Right renal cortex interstitium (tissue), 3 donors: ENCODE measurements at regions not wholly inside any gene's neighbourhood (a gene's known extent, or its start where the extent isn't known, plus 50 kb on each side); places are given as distances from the start of the nearest gene placed in this dataset.
"Not testable (repeated sequence)": the region's sequence is repeated elsewhere in the genome, so short reads cannot be mapped to it uniquely, and the experiment has no call there.

Source experiments
- DNase-seq, 3 donors: peaks; one replicate each; pipeline ENCODE4 v3.0.0-alpha.2; 2013; ENCODE audit warnings: low read depth in 3 of 3, low spot score in 2 of 3

- DNase-seq, result no peak
Observed at GRCh38 chr7:80082213-80082612, 52.4 kb upstream of the GNAI1 start.

GRCh38 chr7:80078886-80079285 is 55.7 kb upstream of the GNAI1 start:
- DNase-seq, result no peak

- no peak for DNase-seq
Observed at GRCh38 chr7:80078159-80078731, 56.4 kb upstream of the GNAI1 start.

- no peak for DNase-seq
Observed at GRCh38 chr7:80070391-80070790, 64.2 kb upstream of the GNAI1 start.

GRCh38 chr7:80066639-80067038 is 68.0 kb upstream of the GNAI1 start:
- no peak for DNase-seq

- DNase-seq, result no peak
Observed at GRCh38 chr7:80063834-80064233, 70.8 kb upstream of the GNAI1 start.

- DNase-seq, result peak; percentile 29 to 41 (median 33)
Observed at GRCh38 chr7:80060218-80060806, 74.3 kb upstream of the GNAI1 start.

- no peak for DNase-seq
Observed at GRCh38 chr7:80057488-80057887, 77.1 kb upstream of the GNAI1 start.

GRCh38 chr7:80054356-80054755 is 80.3 kb upstream of the GNAI1 start:
- no peak for DNase-seq

- DNase-seq, result peak in 2 of 3 donors; percentile 17 to 32
Observed at GRCh38 chr7:80053124-80053523, 81.5 kb upstream of the GNAI1 start.

- DNase-seq, result no peak
Observed at GRCh38 chr7:80047856-80048459, 86.7 kb upstream of the GNAI1 start.

- DNase-seq, result no peak
Observed at GRCh38 chr7:80047032-80047431, 87.6 kb upstream of the GNAI1 start.

GRCh38 chr7:80044796-80045195 is 89.8 kb upstream of the GNAI1 start:
- no peak for DNase-seq

GRCh38 chr7:80040752-80041151 is 93.9 kb upstream of the GNAI1 start:
- DNase-seq, result no peak

GRCh38 chr7:80040335-80040734 is 94.3 kb upstream of the GNAI1 start:
- no peak for DNase-seq

GRCh38 chr7:80039251-80039884 is 95.3 kb upstream of the GNAI1 start:
- no peak for DNase-seq

GRCh38 chr7:80037689-80038088 is 96.9 kb upstream of the GNAI1 start:
- no peak for DNase-seq

- DNase-seq, result no peak
Observed at GRCh38 chr7:80036107-80036506, 98.5 kb upstream of the GNAI1 start.

- DNase-seq, result no peak
Observed at GRCh38 chr7:80028717-80029116, 105.9 kb upstream of the GNAI1 start.

GRCh38 chr7:80027611-80028173 is 106.9 kb upstream of the GNAI1 start:
- no peak for DNase-seq

- DNase-seq, result no peak
Observed at GRCh38 chr7:80026766-80027165, 107.9 kb upstream of the GNAI1 start.

GRCh38 chr7:80020277-80020676 is 114.4 kb upstream of the GNAI1 start:
- not testable (repeated sequence) for DNase-seq
